T-helper 1 cell treated with Interleukin-12 subunit alpha and Interleukin-12 subunit beta and Interleukin-4 antibody, amounts not matched to agents 30 ng/mL and 1 ng/mL, for 36 hours (primary cell): ENCODE measurements at regions not wholly inside any gene's neighbourhood (a gene's known extent, or its start where the extent isn't known, plus 50 kb on each side); places are given as distances from the start of the nearest gene placed in this dataset.
"Not testable (repeated sequence)": the region's sequence is repeated elsewhere in the genome, so short reads cannot be mapped to it uniquely, and the experiment has no call there.

ENCODE experiments used
- intact Hi-C: fragments of 100-400 bp; cut with micrococcal nuclease; formaldehyde crosslinking; loops from one replicate; pipeline ENCODE4 v1.15.1; 2024

- intact Hi-C loops, result loop anchor here (5.0 kb wide), 1 partner anchor 52 kb away; no protein-coding TSS in a partner anchor
Measured at GRCh38 chr7:3159445-3159844, 115.8 kb upstream of the CARD11 start.

- intact Hi-C loops, result loop anchor here (5.0 kb wide), 1 partner anchor 53 kb away; no protein-coding TSS in a partner anchor
Measured at GRCh38 chr7:3159926-3160325, 116.3 kb upstream of the CARD11 start.

- intact Hi-C loops, result no loop called here
Measured at GRCh38 chr7:3162289-3162688, 118.6 kb upstream of the CARD11 start.

GRCh38 chr7:3162798-3163197 is 119.1 kb upstream of the CARD11 start:
- intact Hi-C loops, result not testable (repeated sequence)

GRCh38 chr7:3164380-3164792 is 120.7 kb upstream of the CARD11 start:
- intact Hi-C loops, result no loop called here

GRCh38 chr7:3165681-3166580 is 122.3 kb upstream of the CARD11 start:
- intact Hi-C loops, result no loop called here

GRCh38 chr7:3167551-3167950 is 123.9 kb upstream of the CARD11 start:
- intact Hi-C loops, result no loop called here

- intact Hi-C loops, result no loop called here
Measured at GRCh38 chr7:3168370-3168769, 124.7 kb upstream of the CARD11 start.

- intact Hi-C loops, result no loop called here
Measured at GRCh38 chr7:3168869-3169268, 125.2 kb upstream of the CARD11 start.

- intact Hi-C loops, result no loop called here
Measured at GRCh38 chr7:3172768-3173280, 128.2 kb upstream of the SDK1 start.

GRCh38 chr7:3174515-3175284 is 126.4 kb upstream of the SDK1 start:
- intact Hi-C loops, result no loop called here

- intact Hi-C loops, result no loop called here
Measured at GRCh38 chr7:3175285-3175902, 125.7 kb upstream of the SDK1 start.

GRCh38 chr7:3176112-3177000 is 124.7 kb upstream of the SDK1 start:
- intact Hi-C loops, result no loop called here

GRCh38 chr7:3177271-3177670 is 123.8 kb upstream of the SDK1 start:
- intact Hi-C loops, result no loop called here

- intact Hi-C loops, result no loop called here
Measured at GRCh38 chr7:3179456-3179855, 121.6 kb upstream of the SDK1 start.

GRCh38 chr7:3180604-3181003 is 120.4 kb upstream of the SDK1 start:
- intact Hi-C loops, result no loop called here

- intact Hi-C loops, result not testable (repeated sequence)
Measured at GRCh38 chr7:3182055-3182454, 119.0 kb upstream of the SDK1 start.

GRCh38 chr7:3187444-3188040 is 113.5 kb upstream of the SDK1 start:
- intact Hi-C loops, result no loop called here

GRCh38 chr7:3188946-3189345 is 112.1 kb upstream of the SDK1 start:
- intact Hi-C loops, result no loop called here

GRCh38 chr7:3191548-3191947 is 109.5 kb upstream of the SDK1 start:
- intact Hi-C loops, result no loop called here
